Thoracic aorta (tissue), 2 donors: ENCODE measurements at regions not wholly inside any gene's neighbourhood (a gene's known extent, or its start where the extent isn't known, plus 50 kb on each side); places are given as distances from the start of the nearest gene placed in this dataset.

Experiments
- ATAC-seq: fragments of 150-250 bp; one replicate; pipeline ENCODE4 v1.8.0; 2017; ENCODE audit warnings: low read depth; ENCODE audit not compliant: insufficient number of reproducible peaks, low FRiP score
- DNase-seq: peaks from one replicate; pipeline ENCODE4 v3.0.0-alpha.2; 2020; ENCODE audit warnings: low spot score
- H3K27ac ChIP-seq, 2 donors: fragments of 200-600 bp; sonication (generic); 1 replicate in 1 of 2; 2 replicates in 1 of 2; pipeline ENCODE4 v1.5.1; 2016; ENCODE audit warnings: mild to moderate bottlenecking in 2 of 2, moderate library complexity in 2 of 2
- H3K27me3 ChIP-seq: fragments of 200-600 bp; sonication (generic); replicated peaks from 2 replicates; pipeline ENCODE4 v1.6.0; 2016; ENCODE audit warnings: mild to moderate bottlenecking; ENCODE audit not compliant: insufficient read depth
- H3K36me3 ChIP-seq: fragments of 200-600 bp; sonication (generic); one replicate; pipeline ENCODE4 v1.5.1; 2016
- H3K4me1 ChIP-seq, 2 donors: fragments of 200-600 bp; sonication (generic); 1 replicate in 1 of 2; 2 replicates in 1 of 2; pipeline versions ENCODE4 v1.5.1 to v1.6.0; 2016; ENCODE audit warnings: low read depth in 2 of 2, mild to moderate bottlenecking in 1 of 2; ENCODE audit not compliant: control insufficient read depth in 1 of 2
- H3K4me3 ChIP-seq: fragments of 200-600 bp; sonication (generic); 2 replicates; pipeline ENCODE4 v1.5.1; 2016; ENCODE audit warnings: mild to moderate bottlenecking
- H3K9me3 ChIP-seq: fragments of 200-600 bp; sonication (generic); 2 replicates; pipeline ENCODE4 v1.5.1; 2016
- TF ChIP-seq, protein P1 (sequence below): fragments of 200-600 bp; sonication (generic); IDR thresholded peaks from one replicate; pipeline ENCODE4 v1.5.1; 2019; ENCODE audit warnings: antibody characterized with exemption

DNA sequence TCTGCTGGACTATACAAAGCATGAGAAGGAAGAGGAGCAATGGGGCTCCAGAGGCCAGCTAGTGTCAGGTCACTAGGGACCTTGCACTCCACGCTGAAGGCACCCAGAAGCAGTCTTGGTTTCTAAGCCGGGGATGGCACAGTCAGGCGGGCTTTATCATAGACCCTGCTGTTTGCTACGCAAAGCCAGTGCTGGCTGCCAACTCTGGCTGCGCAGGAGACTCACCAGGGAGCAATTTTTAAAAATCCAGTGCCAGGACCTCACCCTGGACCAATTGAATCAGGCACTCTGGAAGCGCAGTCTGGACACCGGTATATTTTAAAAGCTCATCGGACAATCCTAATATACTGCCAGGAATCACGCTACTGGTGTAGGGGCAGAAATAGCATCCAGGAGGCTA lies 368.5 kb upstream of the XYLT1 start:
- TF ChIP-seq, protein P1, sequence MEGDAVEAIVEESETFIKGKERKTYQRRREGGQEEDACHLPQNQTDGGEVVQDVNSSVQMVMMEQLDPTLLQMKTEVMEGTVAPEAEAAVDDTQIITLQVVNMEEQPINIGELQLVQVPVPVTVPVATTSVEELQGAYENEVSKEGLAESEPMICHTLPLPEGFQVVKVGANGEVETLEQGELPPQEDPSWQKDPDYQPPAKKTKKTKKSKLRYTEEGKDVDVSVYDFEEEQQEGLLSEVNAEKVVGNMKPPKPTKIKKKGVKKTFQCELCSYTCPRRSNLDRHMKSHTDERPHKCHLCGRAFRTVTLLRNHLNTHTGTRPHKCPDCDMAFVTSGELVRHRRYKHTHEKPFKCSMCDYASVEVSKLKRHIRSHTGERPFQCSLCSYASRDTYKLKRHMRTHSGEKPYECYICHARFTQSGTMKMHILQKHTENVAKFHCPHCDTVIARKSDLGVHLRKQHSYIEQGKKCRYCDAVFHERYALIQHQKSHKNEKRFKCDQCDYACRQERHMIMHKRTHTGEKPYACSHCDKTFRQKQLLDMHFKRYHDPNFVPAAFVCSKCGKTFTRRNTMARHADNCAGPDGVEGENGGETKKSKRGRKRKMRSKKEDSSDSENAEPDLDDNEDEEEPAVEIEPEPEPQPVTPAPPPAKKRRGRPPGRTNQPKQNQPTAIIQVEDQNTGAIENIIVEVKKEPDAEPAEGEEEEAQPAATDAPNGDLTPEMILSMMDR: no peak
- no peaks in the 10 kb centered on the region for H3K36me3 ChIP-seq
- H3K4me1 ChIP-seq: no peaks in the 10 kb centered on the region
- no peak for ATAC-seq
- no peak overlapping the region for H3K27ac ChIP-seq
- DNase-seq: no peak
- no peak overlapping the region for H3K4me3 ChIP-seq
- no peaks in the 10 kb centered on the region for H3K27me3 ChIP-seq
- no peaks in the 10 kb centered on the region for H3K9me3 ChIP-seq

DNA sequence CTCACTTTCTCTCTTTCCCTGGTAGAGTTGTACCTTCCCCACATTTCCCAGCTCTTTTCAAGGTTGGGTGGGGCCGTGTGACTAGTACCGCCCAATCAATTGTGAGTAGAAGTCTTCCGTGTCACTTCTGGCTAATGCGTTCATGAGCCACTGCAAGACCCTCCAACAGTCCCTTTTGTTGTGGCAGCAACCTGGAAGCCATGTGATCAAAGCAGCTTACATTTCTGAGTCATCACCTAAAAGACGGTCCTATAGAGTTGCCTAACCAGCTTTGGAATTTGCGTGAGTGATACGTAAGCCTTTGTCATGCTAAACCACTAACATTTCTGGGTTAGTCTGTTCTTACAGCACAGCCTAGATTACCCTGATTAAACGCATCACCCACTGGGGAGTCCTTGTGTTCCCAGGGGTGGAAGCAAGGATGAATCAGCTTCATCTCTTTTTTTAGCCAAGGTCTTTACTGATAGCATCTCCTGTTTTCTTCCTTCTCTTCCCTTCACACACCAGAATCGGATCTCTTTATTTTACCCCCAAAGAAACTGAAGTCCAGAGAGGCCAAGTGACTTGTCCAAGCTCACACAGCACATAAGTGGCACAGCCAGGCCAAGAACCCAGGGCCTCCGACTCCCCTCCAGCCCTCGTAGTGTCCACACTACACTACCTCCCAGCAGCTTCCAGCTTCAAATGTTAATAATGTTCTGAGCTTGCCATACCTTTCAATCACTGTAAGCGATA lies 366.3 kb upstream of the XYLT1 start:
- Histone ChIP-seq H3K4me3 (no peak overlapping the region), H3K27me3 (no peaks in the 10 kb centered on the region), H3K9me3 (no peaks in the 10 kb centered on the region), H3K27ac (no peak overlapping the region), H3K36me3 (no peaks in the 10 kb centered on the region), H3K4me1 (no peaks in the 10 kb centered on the region)
- DNase-seq (no peak), ATAC-seq (no peak)
- TF ChIP-seq, protein P1: no peak

DNA sequence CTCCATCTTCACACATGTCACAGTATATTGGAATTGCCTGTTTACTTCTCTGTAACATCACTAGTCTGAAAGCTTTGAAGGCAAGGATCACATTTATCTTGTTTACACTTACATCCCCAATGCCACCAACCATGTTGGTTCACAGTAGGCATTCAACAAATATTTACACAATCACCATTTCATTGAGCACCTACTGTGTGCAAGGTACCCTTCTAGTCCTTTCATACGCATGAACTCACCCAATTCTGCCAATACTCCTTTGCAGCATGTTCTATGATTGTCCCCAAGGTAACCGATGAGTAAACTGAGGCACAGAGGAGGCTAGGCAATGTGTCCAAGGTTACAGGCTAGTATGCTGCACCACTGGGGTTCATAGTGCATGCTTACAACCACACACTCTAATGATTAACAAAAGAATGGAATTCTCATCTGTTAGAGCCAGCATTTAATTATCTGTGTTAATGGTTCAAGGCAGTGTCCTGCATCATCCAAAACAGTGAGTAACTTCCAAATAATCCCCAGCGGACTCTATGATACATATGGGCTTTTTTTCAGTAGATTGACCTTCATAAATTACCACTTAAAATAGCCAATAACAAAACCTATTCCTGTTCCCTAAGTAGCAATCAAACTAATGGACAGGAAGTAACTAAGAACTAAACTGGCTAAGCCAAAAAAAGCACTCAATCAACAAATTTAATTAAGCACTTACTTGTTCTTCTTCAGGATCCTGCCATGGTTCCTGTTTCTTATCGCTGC lies 364.5 kb upstream of the XYLT1 start:
- Histone ChIP-seq H3K27me3 (no peaks in the 10 kb centered on the region), H3K4me3 (no peak overlapping the region), H3K9me3 (no peaks in the 10 kb centered on the region), H3K36me3 (no peaks in the 10 kb centered on the region), H3K27ac (no peak overlapping the region), H3K4me1 (no peaks in the 10 kb centered on the region)
- TF ChIP-seq, protein P1: no peak
- DNase-seq: no peak
- no peak for ATAC-seq

DNA sequence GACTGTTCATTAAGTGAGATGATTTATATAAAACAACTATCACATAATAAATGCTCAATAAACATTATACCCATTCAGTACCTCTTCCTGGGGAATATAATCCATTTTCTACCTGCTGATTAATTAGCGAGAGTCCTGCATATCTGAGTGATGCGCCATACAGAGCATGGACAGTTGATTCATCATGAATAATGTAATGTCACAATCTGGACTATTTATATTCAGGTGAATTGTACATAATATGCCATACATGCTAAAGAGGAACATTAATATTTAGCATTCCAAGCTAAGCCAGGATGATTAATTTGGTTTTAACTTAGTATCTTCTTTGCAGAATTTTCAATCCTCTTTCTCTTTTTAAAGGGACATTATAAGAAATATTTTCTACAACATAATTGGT lies 362.0 kb upstream of the XYLT1 start:
- TF ChIP-seq, protein P1: no peak
- DNase-seq: no peak
- Histone ChIP-seq H3K27me3 (no peaks in the 10 kb centered on the region), H3K36me3 (no peaks in the 10 kb centered on the region), H3K27ac (no peak overlapping the region), H3K4me3 (no peak overlapping the region), H3K9me3 (no peaks in the 10 kb centered on the region), H3K4me1 (no peaks in the 10 kb centered on the region)
- no peak for ATAC-seq

DNA sequence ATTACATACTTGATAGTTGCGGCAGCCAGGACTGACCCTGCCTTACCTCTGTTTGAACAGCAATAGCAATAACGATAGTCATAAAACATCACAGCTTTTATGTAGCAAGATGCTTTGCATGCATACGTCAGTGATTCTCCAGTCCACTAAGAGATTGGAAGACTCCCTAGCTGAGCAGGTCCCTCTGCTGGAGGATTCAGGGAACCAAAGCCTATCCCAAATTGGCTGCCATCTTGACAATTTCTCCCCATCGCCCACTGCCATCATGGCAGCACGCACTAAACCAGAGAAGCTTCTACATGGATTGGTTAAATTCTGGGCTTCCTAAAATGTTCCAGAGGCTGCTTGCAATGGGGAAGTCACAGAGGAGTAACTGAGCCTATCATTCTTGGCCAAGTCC lies 360.6 kb upstream of the XYLT1 start:
- Histone ChIP-seq H3K27me3 (no peaks in the 10 kb centered on the region), H3K9me3 (no peaks in the 10 kb centered on the region), H3K4me3 (no peak overlapping the region), H3K36me3 (no peaks in the 10 kb centered on the region), H3K27ac (no peak overlapping the region), H3K4me1 (no peaks in the 10 kb centered on the region)
- no peak for DNase-seq
- no peak for ATAC-seq
- TF ChIP-seq, protein P1: no peak
